ENCODE measurements at regions not wholly inside any gene's neighbourhood (a gene's known extent, or its start where the extent isn't known, plus 50 kb on each side); places are given as distances from the start of the nearest gene placed in this dataset.
"Not testable (repeated sequence)": the region's sequence is repeated elsewhere in the genome, so short reads cannot be mapped to it uniquely, and the experiment has no call there.

DNA sequence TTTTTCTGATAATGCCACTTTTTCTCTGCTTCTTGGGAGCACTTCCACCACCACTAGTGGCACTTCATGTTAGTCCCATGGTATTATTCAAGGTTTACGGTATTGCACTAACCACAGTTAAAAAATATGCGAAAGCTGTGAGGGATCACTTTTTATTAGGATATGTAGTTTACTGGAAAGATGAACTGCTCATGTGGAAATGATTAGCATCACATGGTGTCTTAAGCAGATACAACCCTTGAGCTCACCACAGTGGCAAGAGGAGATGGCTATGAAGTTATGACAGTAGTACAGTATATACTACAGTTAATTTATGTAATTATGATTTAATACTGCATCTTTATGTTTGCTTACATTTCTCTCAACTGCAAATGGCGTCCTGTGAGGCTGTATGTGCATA lies 134.5 kb upstream of the HMGN3 start:
- TF ChIP-seq CTCF (IDR thresholded peaks at IDR 0.05; ENCODE audit: unreplicated experiment in 3 of 3), result no peak
- Mint-ChIP-seq H3K4me3 (no peak overlapping the region), H3K27ac (no peak overlapping the region), H3K4me1 (peaks cover 4% of the 10 kb centered on the region), H3K27me3 (ENCODE audit: low read depth) (no peaks in the 10 kb centered on the region), H3K9me3 (peaks cover 52% of the 10 kb centered on the region), H3K36me3 (ENCODE audit: low read depth) (peaks cover 4% of the 10 kb centered on the region)

DNA sequence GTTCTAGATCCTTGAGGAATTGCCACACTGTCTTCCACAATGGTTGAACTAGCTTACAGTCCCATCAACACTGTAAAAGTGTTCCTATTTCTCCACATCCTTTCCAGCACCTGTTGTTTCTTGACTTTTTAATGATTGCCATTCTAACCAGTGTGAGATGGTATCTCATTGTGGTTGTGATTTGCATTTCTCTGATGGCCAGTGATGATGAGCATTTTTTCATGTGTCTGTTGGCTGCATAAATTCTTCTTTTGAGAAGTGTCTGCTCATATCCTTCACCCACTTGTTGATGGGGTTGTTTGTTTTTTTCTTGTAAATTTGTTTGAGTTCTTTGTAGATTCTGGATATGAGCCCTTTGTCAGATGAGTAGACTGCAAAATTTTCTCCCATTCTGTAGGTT lies 129.0 kb upstream of the HMGN3 start:
- not testable (repeated sequence) for H3K4me1 Mint-ChIP-seq; H3K4me3 Mint-ChIP-seq; H3K36me3 Mint-ChIP-seq (ENCODE audit: low read depth); H3K27me3 Mint-ChIP-seq (ENCODE audit: low read depth); H3K27ac Mint-ChIP-seq
- peaks cover 55% of the 10 kb centered on the region for H3K9me3 Mint-ChIP-seq

GRCh38 chr6:79361074-79361473 lies 126.6 kb upstream of the HMGN3 start:
- not testable (repeated sequence) for H3K27me3 Mint-ChIP-seq (ENCODE audit: low read depth); H3K4me3 Mint-ChIP-seq; H3K4me1 Mint-ChIP-seq; H3K27ac Mint-ChIP-seq; H3K36me3 Mint-ChIP-seq (ENCODE audit: low read depth)
- peaks cover 38% of the 10 kb centered on the region for H3K9me3 Mint-ChIP-seq

- peaks cover 28% of the 10 kb centered on the region for H3K9me3 Mint-ChIP-seq
- no peaks in the 10 kb centered on the region for H3K4me1 Mint-ChIP-seq
- no peak overlapping the region for H3K27ac Mint-ChIP-seq
- no peaks in the 10 kb centered on the region for H3K36me3 Mint-ChIP-seq (ENCODE audit: low read depth)
- TF ChIP-seq CTCF (IDR thresholded peaks at IDR 0.05; ENCODE audit: unreplicated experiment in 3 of 3), result no peak
- peaks cover 4% of the 10 kb centered on the region for H3K27me3 Mint-ChIP-seq (ENCODE audit: low read depth)
- no peak overlapping the region for H3K4me3 Mint-ChIP-seq
Measured at GRCh38 chr6:79353226-79353625, 118.7 kb upstream of the HMGN3 start.

- Mint-ChIP-seq H3K4me3 (no peak overlapping the region), H3K9me3 (peaks cover 3% of the 10 kb centered on the region), H3K27me3 (ENCODE audit: low read depth) (no peaks in the 10 kb centered on the region), H3K27ac (no peak overlapping the region), H3K36me3 (ENCODE audit: low read depth) (no peaks in the 10 kb centered on the region), H3K4me1 (no peaks in the 10 kb centered on the region)
- TF ChIP-seq CTCF (IDR thresholded peaks at IDR 0.05; ENCODE audit: unreplicated experiment in 3 of 3), result no peak
Measured at GRCh38 chr6:79338493-79338892, 104.0 kb upstream of the HMGN3 start.

DNA sequence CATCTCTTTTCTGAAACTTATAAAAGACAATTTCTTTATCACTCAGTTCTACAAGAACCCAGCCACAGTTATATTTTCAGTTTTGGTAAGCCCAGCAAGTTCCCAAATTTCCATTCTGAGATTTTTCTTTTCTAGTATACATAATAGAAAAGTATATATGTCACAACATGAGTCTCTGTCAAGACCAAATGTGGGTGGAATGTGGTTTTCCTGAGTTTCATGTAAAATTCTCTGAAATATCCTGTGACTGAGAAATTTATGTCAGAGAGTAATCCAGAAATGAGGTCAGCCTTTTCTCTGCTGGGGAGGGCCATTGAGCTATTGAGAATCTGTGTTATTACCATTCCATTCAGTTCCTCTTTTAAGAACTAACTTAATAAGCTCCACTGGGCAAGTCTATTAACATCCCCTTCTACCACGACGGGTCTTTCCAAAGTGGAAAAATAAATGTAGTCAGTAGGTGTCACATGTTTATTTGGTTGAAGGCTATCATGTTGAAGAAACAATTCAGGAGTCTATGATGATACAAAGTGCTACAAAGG lies 100.7 kb upstream of the HMGN3 start:
- H3K36me3 Mint-ChIP-seq (ENCODE audit: low read depth), result no peaks in the 10 kb centered on the region
- H3K27ac Mint-ChIP-seq, result no peak overlapping the region
- H3K4me3 Mint-ChIP-seq, result no peak overlapping the region
- H3K4me1 Mint-ChIP-seq, result no peaks in the 10 kb centered on the region
- no peaks in the 10 kb centered on the region for H3K27me3 Mint-ChIP-seq (ENCODE audit: low read depth)
- H3K9me3 Mint-ChIP-seq, result no peaks in the 10 kb centered on the region
- TF ChIP-seq CTCF (IDR thresholded peaks at IDR 0.05; ENCODE audit: unreplicated experiment in 3 of 3), result no peak

- Mint-ChIP-seq H3K27ac (no peak overlapping the region), H3K9me3 (no peaks in the 10 kb centered on the region), H3K4me3 (no peak overlapping the region), H3K36me3 (ENCODE audit: low read depth) (no peaks in the 10 kb centered on the region), H3K27me3 (ENCODE audit: low read depth) (no peaks in the 10 kb centered on the region), H3K4me1 (no peaks in the 10 kb centered on the region)
- no peak for TF ChIP-seq CTCF (IDR thresholded peaks at IDR 0.05; ENCODE audit: unreplicated experiment in 3 of 3)
Measured at GRCh38 chr6:79334674-79335073, 100.2 kb upstream of the HMGN3 start.

All from nephron (organoid).